HEK293T (cell line): ENCODE measurements at regions not wholly inside any gene's neighbourhood (a gene's known extent, or its start where the extent isn't known, plus 50 kb on each side); places are given as distances from the start of the nearest gene placed in this dataset.
"Not testable (repeated sequence)": the region's sequence is repeated elsewhere in the genome, so short reads cannot be mapped to it uniquely, and the experiment has no call there.

Source experiments
- CTCF ChIA-PET: fragments of 350-600 bp; formaldehyde crosslinking; extraction: SDS; loops from one replicate; lab custom pipeline; 2021; ENCODE audit warnings: antibody characterized with exemption, inconsistent platforms; lab: Yijun Ruan, JAX
- POLR2A ChIA-PET: fragments of 350-600 bp; formaldehyde crosslinking; extraction: SDS; loops from one replicate; lab custom pipeline; 2020; ENCODE audit warnings: antibody characterized with exemption, inconsistent platforms; lab: Yijun Ruan, JAX
- DNase-seq: peaks from one replicate; pipeline ENCODE4 v3.0.0; 2012; ENCODE audit warnings: mixed read lengths; ENCODE audit errors: extremely low spot score

DNA sequence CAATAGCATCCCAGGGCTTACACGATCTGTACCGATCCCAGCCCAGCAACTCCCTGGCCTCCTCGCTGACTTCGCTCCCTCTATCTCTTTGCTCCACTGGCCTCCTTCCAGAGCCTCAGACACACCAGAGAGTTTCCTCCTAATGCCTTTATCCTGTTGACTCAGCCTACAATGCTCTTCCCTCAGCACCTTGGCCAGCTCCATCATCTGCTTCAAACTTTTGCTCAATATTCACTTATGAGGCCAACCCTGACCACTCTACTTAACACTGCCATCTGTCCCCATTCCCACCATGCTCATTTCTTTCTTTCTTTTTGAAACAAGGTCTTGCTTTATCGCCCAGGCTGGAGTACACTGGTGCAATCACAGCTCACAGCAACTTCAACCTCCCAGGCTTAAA is 180.9 kb downstream of the CEP170 start:
- CTCF ChIA-PET, POLR2A ChIA-PET, DNase-seq: not testable (repeated sequence)

DNA sequence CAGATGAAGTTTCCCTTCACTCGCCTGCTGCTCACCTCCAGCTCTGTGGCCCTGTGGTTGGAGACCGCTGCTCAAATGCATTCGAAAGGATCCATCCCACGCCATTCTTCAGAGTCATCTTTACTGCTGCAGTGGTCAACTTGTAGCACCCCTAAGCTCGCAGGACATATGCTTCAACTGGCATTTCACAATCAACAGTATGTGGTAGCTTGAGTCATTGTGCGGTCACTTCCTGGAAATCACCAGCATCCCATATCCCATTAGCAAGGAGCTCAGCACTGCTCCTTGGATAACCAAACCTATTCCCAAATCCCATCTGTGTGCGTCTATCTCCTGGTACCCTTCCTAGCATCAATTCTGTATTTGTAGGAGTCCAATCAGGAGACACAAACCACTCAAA is 188.0 kb downstream of the CEP170 start:
- CTCF ChIA-PET, DNase-seq, POLR2A ChIA-PET: not testable (repeated sequence)

DNA sequence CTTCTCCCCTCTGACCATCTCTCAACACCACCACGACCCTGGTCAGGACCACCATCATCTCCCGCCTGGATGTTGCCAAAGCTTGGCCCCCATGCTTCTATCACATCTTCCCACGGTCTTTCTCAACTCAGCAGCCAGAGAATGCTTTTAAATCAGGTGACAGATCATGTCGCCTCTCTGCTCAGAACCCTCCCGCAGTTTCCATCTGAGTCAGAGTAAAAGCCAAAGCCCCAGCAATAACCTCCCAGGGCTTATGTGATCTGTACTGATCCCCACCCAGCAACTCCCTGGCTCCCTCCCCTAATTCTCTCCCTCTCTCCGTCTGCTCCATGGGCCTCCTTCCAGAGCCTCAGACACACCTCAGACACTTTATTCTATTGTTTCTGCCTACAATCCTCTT is 193.1 kb downstream of the CEP170 start:
- POLR2A ChIA-PET = not testable (repeated sequence)

DNA sequence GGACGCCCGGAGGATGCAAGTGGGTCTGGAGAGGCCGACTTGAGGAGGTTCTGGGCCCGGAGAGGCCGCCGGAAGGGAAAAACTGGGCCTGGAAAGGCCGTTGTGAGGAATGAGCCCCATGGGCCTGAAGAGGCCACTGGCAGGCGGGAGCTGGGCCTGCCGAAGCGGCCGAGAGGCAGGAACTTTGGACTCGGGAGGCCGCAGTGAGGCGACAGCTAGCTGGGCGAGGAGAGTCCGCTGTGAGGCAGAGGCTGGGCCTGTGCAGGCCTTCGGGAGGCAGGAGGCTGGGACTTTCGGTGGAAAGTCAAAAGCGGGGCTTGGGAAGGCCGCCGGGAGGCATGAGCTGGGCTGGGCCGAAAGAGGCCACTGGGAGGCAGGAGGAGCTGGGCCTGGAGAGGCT is 199.6 kb downstream of the CEP170 start:
- CTCF ChIA-PET, DNase-seq, POLR2A ChIA-PET: not testable (repeated sequence)

More for the DNA sequence above, 193.1 kb downstream of the CEP170 start:
- DNase-seq, CTCF ChIA-PET: not testable (repeated sequence)

DNA sequence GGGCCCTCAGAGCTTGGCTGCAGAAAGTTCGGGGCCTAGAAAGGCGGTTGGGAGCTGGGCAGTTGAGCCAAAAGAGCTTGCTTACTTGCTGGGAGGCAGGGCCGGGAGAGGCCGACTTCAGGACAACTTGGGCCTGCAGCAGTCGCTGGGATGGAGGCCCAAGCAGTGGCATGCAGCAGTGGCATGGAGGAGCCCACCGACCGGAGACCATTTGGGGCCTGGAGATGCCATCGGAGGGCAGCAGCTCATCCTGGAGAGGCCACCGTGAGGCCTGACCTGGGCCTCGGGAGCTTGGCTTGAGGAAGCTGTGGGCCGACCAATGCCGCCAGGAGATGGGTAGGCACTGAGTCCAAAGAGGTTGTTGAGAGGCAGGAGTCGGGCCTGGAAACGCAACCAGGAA is 200.0 kb downstream of the CEP170 start:
- DNase-seq, CTCF ChIA-PET, POLR2A ChIA-PET: not testable (repeated sequence)

DNA sequence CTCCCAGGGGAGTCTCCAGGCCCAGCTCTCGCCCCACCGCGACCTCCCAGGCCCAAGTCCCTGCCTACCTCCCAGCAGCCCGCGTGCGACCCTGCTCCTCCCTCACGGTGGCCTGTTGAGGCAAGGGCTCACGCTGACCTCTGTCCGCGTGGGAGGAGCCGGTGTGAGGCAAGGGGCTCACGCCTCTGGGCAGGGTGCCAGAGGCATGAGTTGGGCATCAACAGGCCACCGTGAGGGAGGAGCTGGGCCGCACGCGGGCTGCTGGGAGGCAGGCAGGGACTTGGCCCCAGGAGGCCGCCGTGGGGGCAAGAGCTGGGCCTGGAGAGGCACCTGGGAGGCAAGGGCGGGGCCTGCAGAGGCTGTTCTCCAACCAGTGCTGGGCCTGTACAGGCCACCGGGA is 200.4 kb downstream of the CEP170 start:
- POLR2A ChIA-PET, DNase-seq, CTCF ChIA-PET: not testable (repeated sequence)

DNA sequence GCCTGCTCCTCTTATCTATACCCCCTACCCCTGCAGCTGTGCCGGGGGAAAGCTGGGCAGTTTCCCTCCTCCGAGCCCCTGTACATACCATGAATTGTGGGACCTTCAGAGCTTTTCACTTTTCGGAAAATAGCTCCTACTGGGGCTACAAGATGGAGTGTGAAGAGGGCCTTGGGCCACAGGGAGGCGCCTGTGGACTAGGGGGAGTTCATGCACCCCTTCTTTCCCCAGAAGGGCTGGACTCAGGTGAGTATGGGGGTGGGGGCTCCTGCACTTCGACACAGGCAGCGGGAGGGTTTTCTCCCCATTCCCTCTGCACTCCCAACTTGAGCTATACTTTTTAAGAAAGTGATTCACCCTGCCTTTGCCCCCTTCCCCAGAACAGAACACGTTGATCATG is 202.0 kb downstream of the CEP170 start:
- POLR2A ChIA-PET, DNase-seq, CTCF ChIA-PET: not testable (repeated sequence)

DNA sequence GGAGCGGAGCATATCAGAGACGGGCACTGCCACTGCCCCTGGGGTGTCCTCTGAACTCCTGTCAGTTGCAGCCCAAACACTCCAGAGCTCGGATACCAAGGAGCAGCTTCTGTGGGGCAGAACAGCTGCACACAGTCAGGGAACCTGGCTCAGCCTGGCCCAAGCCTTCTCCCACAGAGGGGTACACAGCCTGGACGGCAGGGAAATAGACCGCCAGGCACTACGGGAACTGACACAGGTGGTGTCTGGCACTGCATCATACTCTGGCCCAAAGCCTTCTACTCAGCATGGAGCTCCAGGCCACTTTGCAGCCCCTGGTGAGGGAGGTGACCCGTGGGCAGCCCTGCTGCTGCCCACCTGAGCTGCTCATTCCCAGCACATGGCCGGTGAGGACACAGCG is 204.5 kb downstream of the CEP170 start:
- CTCF ChIA-PET, DNase-seq, POLR2A ChIA-PET: not testable (repeated sequence)

DNA sequence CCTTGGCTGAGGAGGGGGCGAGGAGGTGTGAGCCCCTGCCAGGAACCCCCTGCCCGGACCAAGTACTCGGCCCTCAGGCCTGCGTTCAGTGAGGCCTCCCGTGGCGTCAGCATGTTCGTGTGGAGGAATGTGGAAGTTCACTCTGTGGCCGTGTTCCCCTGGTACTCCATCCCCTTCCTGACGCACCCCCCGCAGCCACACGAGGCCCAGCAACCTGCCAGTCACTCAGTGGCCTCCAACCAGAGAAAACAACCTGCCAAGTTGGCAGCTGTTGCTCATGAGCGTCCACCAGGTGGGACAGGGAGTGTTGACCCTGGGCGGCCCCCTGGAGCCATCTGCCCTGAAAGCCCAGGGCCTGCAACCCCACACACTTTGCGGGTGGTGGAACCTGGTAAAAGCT is 205.4 kb downstream of the CEP170 start:
- DNase-seq, POLR2A ChIA-PET, CTCF ChIA-PET: not testable (repeated sequence)

DNA sequence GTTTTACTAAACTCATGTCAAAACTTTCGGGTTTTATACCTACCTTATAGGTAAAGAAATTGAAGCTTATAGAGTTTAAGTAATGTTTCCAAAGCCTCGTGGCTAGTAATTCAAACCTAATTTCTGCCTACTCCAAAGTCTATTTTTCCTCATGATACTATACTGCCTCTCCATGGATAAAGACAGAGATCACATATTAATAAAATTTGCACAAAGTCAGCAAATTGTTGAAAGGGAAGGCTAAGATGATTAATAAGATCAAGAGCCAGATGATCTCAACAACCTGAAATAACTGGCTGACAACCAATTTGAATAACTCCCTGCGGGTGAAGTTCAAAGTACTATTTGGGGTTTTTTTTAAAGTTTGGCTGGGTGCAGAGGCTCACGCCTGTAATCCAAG is 233.7 kb downstream of the CEP170 start:
- CTCF ChIA-PET = not testable (repeated sequence)

DNA sequence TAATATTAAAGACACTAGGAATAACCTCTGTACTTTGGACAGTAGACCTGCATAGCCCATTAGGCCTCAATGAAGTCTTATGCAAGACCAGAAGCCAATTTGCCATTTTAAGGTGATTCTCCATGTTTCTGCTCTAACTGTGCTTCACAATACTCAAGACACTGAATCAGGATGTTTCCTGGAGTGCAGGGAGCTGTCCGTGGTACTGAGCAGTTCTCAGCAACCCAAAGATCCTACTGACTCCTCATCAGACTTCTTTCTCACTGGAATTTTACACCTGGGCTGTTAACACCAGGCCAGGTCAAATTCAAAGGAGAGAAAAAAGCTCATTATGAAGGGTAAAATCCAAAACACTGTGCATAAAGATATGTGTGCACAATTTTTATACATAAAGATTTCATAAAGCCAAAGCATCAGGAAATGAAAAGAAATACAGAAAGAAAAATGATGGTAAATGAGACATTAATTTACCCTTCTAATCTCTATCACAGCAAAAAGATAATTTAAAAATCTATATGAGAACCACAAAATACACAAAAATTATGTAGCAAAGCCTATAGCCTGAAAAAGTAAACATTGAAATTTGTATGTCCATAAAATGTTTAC is 235.9 kb downstream of the CEP170 start:
- POLR2A ChIA-PET, CTCF ChIA-PET, DNase-seq: not testable (repeated sequence)

More for the DNA sequence above, 233.7 kb downstream of the CEP170 start:
- DNase-seq, POLR2A ChIA-PET: not testable (repeated sequence)

DNA sequence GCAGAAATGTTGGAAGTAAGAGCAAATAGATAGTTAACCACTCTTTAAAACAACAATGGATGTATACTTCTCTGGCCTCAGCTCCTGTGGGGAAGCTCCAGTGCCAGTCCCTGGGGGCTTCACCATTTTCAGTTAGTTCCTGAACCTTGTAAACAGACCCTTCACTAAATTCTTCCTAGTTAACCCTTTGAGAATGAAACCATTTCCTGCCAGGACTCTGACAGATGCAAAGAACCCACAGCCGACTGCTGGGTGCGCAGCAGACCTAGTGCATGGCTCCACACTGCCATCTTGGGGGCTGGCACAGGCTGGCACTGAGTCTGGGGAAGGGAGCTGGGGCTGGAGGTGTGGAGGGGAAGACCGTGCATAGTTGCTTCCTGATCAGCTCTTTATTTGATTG is 244.4 kb downstream of the CEP170 start:
- DNase-seq, POLR2A ChIA-PET, CTCF ChIA-PET: not testable (repeated sequence)

DNA sequence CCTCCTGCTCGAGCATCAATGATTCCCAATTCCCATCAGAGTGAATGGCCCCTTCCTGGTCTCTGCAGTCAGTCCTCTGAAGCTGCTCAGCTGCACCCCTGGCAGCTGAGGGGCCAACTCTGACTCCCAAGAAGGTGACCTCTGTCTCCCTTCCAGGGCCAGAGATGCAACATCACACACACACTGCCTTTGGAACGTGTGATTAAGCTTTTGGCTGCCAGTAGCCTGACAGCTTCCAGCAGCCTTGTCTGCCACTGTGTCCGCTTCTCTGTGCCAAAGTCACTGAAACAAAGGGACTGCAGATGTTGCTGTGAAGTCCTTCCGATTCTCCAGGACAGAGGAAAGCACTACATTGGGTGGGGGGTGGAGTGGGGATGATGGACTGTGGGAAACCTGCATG is 254.1 kb downstream of the CEP170 start:
- CTCF ChIA-PET, POLR2A ChIA-PET, DNase-seq: not testable (repeated sequence)

DNA sequence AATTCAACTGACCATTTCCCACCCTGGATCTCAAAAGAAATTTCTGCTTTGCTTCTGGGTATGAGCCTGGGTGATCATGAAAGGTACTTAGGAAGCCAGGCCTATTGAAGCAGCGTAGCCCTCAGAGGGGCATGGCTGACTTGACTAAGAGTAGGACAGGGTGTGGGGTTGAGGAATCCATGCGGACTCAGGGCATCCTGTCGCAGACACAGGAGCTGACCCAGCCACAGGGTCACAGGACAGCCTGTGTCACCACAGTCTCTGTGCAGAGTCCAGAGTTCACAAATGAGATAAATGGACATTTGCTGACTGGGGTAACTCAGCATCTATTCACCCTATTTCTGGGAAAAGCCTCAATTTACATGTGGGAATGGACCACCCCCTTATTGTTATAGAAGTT is 262.3 kb downstream of the CEP170 start:
- CTCF ChIA-PET, DNase-seq, POLR2A ChIA-PET: not testable (repeated sequence)

DNA sequence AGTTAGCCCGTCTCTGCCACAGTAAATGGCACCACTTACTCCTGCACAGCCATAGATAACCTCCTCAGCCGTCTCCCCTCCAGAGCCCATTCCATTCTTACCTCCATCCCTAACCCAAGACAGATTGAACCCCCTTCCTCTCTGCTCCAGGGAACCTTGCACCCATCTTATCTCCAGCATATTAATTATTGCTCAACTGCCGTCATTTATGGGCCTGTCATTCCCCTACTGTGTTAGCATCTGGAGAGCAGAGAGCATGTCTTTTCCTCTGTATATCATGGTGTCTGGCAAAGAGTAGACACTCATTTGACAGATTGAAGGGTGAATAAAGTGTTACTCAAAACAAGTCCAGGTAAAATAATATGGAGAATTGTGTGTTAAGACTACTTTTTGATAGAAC is 270.0 kb downstream of the CEP170 start:
- CTCF ChIA-PET, POLR2A ChIA-PET, DNase-seq: not testable (repeated sequence)

DNA sequence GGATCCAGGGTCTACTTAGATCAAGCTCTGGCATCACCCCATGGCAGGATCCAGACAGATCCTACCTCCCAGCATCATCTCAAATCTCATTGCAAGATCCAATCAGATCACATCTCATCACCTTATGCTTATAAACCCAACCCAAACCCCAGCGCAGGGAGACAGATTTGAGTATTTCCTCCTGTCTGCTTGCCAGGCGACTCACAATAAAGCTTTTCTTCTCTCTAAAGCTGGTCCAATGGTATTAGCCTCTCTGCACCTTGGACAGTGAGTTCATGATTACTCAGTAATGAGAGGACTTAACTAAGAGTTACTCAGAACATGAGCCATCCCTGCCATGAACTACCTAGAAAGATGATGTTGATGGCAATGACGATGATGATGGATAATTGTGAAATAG is 281.7 kb downstream of the CEP170 start:
- CTCF ChIA-PET, DNase-seq, POLR2A ChIA-PET: not testable (repeated sequence)
